Chondrocyte (in vitro differentiated cells): ENCODE measurements at regions not wholly inside any gene's neighbourhood (a gene's known extent, or its start where the extent isn't known, plus 50 kb on each side); places are given as distances from the start of the nearest gene placed in this dataset.
A peak's percentile ranks its signal among the peaks of the same experiment; 100 is the strongest.

Source experiments
- DNase-seq: peaks from one replicate; pipeline ENCODE4 v3.0.0; 2021; ENCODE audit warnings: mixed read lengths, low spot score
- H3K27ac Mint-ChIP-seq: one replicate; pipeline ENCODE4 v1.8.0; 2021; ENCODE audit warnings: mild to moderate bottlenecking, moderate library complexity, mixed read lengths; ENCODE audit not compliant: unreplicated experiment
- H3K27me3 Mint-ChIP-seq: 2 replicates; pipeline ENCODE4 v1.8.0; 2021; ENCODE audit warnings: low read depth, mixed read lengths
- H3K36me3 Mint-ChIP-seq: 2 replicates; pipeline ENCODE4 v1.8.0; 2021; ENCODE audit warnings: low read depth, mixed read lengths
- H3K4me1 Mint-ChIP-seq: 2 replicates; pipeline ENCODE4 v1.8.0; 2021; ENCODE audit warnings: low read depth, mild to moderate bottlenecking, mixed read lengths
- H3K4me3 Mint-ChIP-seq: one replicate; pipeline ENCODE4 v1.8.0; 2021; ENCODE audit warnings: mild to moderate bottlenecking, moderate library complexity, mixed read lengths; ENCODE audit not compliant: unreplicated experiment
- H3K9me3 Mint-ChIP-seq: 2 replicates; pipeline ENCODE4 v1.8.0; 2021; ENCODE audit warnings: low read depth, mixed read lengths
- CTCF ChIP-seq: fragments of 200-600 bp; sonication (generic); IDR thresholded peaks from 2 replicates; pipeline ENCODE4 v1.5.0; 2021; ENCODE audit warnings: antibody characterized with exemption, mild to moderate bottlenecking, moderate library complexity

DNA sequence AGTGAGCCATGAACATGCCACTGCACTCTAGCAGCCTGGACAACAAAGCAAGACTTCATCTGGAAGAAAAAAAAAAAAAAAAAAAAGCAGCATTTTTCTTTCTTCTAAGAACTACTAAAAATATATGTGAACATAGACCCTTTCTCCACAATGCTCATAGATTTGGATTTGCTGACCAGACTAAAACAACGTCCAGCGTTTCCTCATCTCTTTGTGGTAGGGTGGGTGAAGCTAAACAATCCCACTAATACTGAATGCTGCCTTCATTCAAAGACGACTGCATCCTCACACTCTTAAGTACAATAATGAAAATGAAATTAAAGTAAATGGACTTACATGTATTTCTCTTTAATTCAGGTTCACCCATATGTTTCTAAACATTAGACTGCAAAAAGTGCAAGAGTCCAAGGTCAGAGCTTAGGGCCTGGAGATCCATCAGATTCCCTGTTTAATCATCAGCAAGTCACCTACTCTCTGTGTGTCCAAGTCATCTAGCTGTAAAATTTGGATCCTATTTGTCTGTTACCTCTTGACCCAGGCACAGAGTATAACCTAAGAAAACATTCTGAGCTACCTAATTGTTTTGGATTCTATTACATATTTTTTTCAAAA, 99.4 kb upstream of the NHSL1 start:
- no peak for DNase-seq
- no peaks in the 10 kb centered on the region for H3K36me3 Mint-ChIP-seq
- peaks cover 17% of the 10 kb centered on the region for H3K4me1 Mint-ChIP-seq
- TF ChIP-seq CTCF: no peak
- H3K27ac Mint-ChIP-seq: no peak overlapping the region
- no peaks in the 10 kb centered on the region for H3K9me3 Mint-ChIP-seq
- H3K27me3 Mint-ChIP-seq: no peaks in the 10 kb centered on the region
- H3K4me3 Mint-ChIP-seq: no peak overlapping the region

DNA sequence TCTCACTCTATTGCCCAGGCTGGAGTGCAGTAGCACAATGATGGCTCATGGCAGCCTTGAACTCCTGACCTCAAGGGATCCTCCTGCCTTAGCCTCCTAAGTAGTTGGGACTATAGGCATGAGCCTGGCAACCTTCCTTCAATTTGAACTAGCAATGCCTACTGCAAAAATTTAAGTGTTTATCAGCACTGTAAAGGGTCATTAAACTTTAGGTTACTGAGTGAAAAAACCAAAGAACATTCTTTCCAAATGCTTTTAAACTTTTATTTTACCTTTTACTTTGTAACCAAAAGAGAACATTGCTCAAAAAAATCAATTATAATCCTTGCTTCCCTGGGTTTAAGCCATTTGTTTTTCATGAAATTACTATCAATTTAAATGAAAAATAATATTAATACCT, 101.0 kb upstream of the NHSL1 start:
- H3K9me3 Mint-ChIP-seq: no peaks in the 10 kb centered on the region
- H3K36me3 Mint-ChIP-seq: no peaks in the 10 kb centered on the region
- no peak overlapping the region for H3K27ac Mint-ChIP-seq
- no peaks in the 10 kb centered on the region for H3K27me3 Mint-ChIP-seq
- no peak overlapping the region for H3K4me3 Mint-ChIP-seq
- peaks cover 12% of the 10 kb centered on the region for H3K4me1 Mint-ChIP-seq
- no peak for DNase-seq
- no peak for TF ChIP-seq CTCF

DNA sequence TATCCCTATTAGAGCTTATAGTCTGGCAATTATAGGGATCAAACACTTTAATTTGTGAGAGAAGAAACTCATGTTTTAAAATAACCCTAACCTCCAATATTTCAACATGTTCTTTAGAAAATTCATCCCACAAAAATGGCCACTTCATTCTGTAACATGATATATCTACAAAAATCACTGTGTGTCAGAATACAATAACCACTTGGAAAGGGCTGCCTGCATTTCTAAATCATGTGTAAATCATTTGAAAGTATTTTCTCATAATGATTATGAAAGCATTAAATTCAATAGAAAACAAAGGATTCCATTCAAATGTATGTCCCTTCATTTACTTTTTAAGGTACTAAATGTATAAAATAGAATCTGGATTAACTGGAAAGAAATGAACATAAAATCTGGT, 101.4 kb upstream of the NHSL1 start:
- Mint-ChIP-seq H3K4me3 (no peak overlapping the region), H3K27ac (peak overlapping the region; percentile 0), H3K4me1 (peaks cover 12% of the 10 kb centered on the region), H3K27me3 (no peaks in the 10 kb centered on the region), H3K36me3 (no peaks in the 10 kb centered on the region), H3K9me3 (no peaks in the 10 kb centered on the region)
- no peak for TF ChIP-seq CTCF
- no peak for DNase-seq

DNA sequence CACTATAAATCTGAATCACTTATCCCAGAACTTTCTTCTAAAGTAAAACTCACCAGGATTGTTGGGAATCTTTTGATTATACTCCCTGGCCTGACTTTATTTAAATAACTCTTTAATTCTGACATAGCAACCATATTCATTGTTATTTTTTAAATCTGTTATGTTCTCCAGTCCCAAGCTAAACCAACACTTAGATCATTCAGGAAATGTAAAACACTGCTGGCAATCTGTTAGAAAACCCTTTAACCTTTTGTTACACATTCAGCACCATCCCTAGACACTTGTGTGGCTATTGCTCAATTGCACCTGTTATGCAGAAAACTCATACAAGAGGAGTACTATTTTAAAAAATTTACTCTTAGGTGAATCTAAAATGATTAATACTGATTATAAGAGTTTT, 101.8 kb upstream of the NHSL1 start:
- Mint-ChIP-seq H3K4me1 (peaks cover 12% of the 10 kb centered on the region), H3K27ac (peak overlapping the region; percentile 0)

DNA sequence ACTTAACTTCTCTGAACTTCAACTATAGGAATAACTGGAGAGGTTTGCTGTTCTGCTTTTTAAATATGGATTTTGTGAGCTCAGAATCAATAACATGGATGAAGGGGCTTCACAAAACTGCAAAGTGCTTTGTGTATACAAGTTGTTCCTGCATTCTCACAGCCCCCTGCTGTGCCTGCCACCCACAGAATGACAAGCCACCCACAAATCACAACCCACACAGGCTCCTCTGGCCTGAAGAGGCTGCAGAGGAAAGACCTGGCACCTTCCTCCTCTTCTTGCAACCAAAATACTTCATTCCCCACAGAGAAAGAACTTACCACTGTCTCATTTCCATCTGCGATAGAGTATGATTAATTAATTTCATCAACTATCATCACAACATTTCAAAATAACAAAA, 106.7 kb upstream of the NHSL1 start:
- H3K4me1 Mint-ChIP-seq: peaks cover 18% of the 10 kb centered on the region
- no peak for DNase-seq
- no peaks in the 10 kb centered on the region for H3K27me3 Mint-ChIP-seq
- H3K36me3 Mint-ChIP-seq: no peaks in the 10 kb centered on the region
- H3K27ac Mint-ChIP-seq: no peak overlapping the region
- H3K4me3 Mint-ChIP-seq: no peak overlapping the region
- H3K9me3 Mint-ChIP-seq: no peaks in the 10 kb centered on the region
- no peak for TF ChIP-seq CTCF

More for the DNA sequence above, 101.8 kb upstream of the NHSL1 start:
- no peak overlapping the region for H3K4me3 Mint-ChIP-seq
- no peaks in the 10 kb centered on the region for H3K9me3 Mint-ChIP-seq
- H3K27me3 Mint-ChIP-seq: no peaks in the 10 kb centered on the region
- no peak for DNase-seq
- H3K36me3 Mint-ChIP-seq: no peaks in the 10 kb centered on the region
- TF ChIP-seq CTCF: no peak
